H9 (cell line): ENCODE measurements at regions not wholly inside any gene's neighbourhood (a gene's known extent, or its start where the extent isn't known, plus 50 kb on each side); places are given as distances from the start of the nearest gene placed in this dataset.

Experiments used
- DNase-seq: peaks from one replicate; pipeline ENCODE4 v3.0.0-alpha.2; 2017
- H2AFZ ChIP-seq: one replicate; pipeline ENCODE4 v1.6.1; 2013; ENCODE audit warnings: mild to moderate bottlenecking, low read length, control low read depth, moderate library complexity
- H2AK5ac ChIP-seq: 2 replicates; pipeline ENCODE4 v1.6.1; 2013; ENCODE audit warnings: low read length, control low read depth, mixed read lengths; ENCODE audit not compliant: insufficient read length
- H2BK120ac ChIP-seq: one replicate; pipeline ENCODE4 v1.6.1; 2013; ENCODE audit warnings: low read depth, mild to moderate bottlenecking, low read length, control low read depth, inconsistent platforms; ENCODE audit not compliant: poor library complexity, severe bottlenecking
- H2BK12ac ChIP-seq: 2 replicates; pipeline ENCODE4 v1.6.1; 2013; ENCODE audit warnings: low read length, control low read depth, mixed read lengths, low read depth; ENCODE audit not compliant: insufficient read length
- H2BK15ac ChIP-seq: 2 replicates; pipeline ENCODE4 v1.6.1; 2013; ENCODE audit warnings: low read depth, low read length, control low read depth
- H2BK20ac ChIP-seq: one replicate; pipeline ENCODE4 v1.6.1; 2013; ENCODE audit warnings: low read depth, mild to moderate bottlenecking, low read length, control low read depth, inconsistent platforms; ENCODE audit not compliant: poor library complexity, severe bottlenecking
- H2BK5ac ChIP-seq: 2 replicates; pipeline ENCODE4 v1.6.1; 2013; ENCODE audit warnings: low read length, control low read depth, mixed read lengths; ENCODE audit not compliant: insufficient read length
- H3K14ac ChIP-seq: 2 replicates; pipeline ENCODE4 v1.6.1; 2013; ENCODE audit warnings: low read length, control low read depth; ENCODE audit not compliant: insufficient read depth
- H3K18ac ChIP-seq: 2 replicates; pipeline ENCODE4 v1.6.1; 2013; ENCODE audit warnings: low read depth, mild to moderate bottlenecking, mixed read lengths, low read length, control low read depth; ENCODE audit not compliant: insufficient read length
- H3K23ac ChIP-seq: 2 replicates; pipeline ENCODE4 v1.6.1; 2013; ENCODE audit warnings: low read length, control low read depth, mixed read lengths, low read depth; ENCODE audit not compliant: insufficient read length
- H3K23me2 ChIP-seq: 2 replicates; pipeline ENCODE4 v1.6.1; 2013; ENCODE audit warnings: low read depth, mild to moderate bottlenecking, mixed read lengths, low read length, control low read depth; ENCODE audit not compliant: insufficient read length, poor library complexity, severe bottlenecking
- H3K27ac ChIP-seq: 2 replicates; pipeline ENCODE4 v1.5.1; 2013; ENCODE audit warnings: low read length, control low read depth, mixed read lengths, low read depth; ENCODE audit not compliant: insufficient read length
- H3K27me3 ChIP-seq: 2 replicates; pipeline ENCODE4 v1.6.1; 2013; ENCODE audit warnings: low read length, control low read depth, inconsistent platforms; ENCODE audit not compliant: insufficient read depth
- H3K4ac ChIP-seq: 2 replicates; pipeline ENCODE4 v1.6.1; 2013; ENCODE audit warnings: low read depth, mild to moderate bottlenecking, control low read depth, inconsistent platforms, low read length, moderate library complexity
- H3K4me1 ChIP-seq: 2 replicates; pipeline ENCODE4 v1.6.1; 2013; ENCODE audit warnings: low read length, control low read depth, inconsistent platforms; ENCODE audit not compliant: insufficient read depth
- H3K4me2 ChIP-seq: 2 replicates; pipeline ENCODE4 v1.6.1; 2013; ENCODE audit warnings: low read length, control low read depth, mixed read lengths; ENCODE audit not compliant: insufficient read length, insufficient read depth
- H3K56ac ChIP-seq: 2 replicates; pipeline ENCODE4 v1.6.1; 2013; ENCODE audit warnings: low read depth, mild to moderate bottlenecking, mixed read lengths, low read length, control low read depth; ENCODE audit not compliant: insufficient read length
- H3K79me1 ChIP-seq: 2 replicates; pipeline ENCODE4 v1.6.1; 2013; ENCODE audit warnings: low read depth, mild to moderate bottlenecking, moderate library complexity, low read length, control low read depth, inconsistent platforms; ENCODE audit not compliant: insufficient read depth, poor library complexity, severe bottlenecking
- H3K79me2 ChIP-seq: 2 replicates; pipeline ENCODE4 v1.6.1; 2013; ENCODE audit warnings: low read length, control low read depth, inconsistent platforms; ENCODE audit not compliant: insufficient read depth
- H3K9ac ChIP-seq: 2 replicates; pipeline ENCODE4 v1.6.1; 2013; ENCODE audit warnings: low read length, control low read depth, mixed read lengths; ENCODE audit not compliant: insufficient read length; ENCODE audit errors: extremely low read depth
- H3K9me3 ChIP-seq: one replicate; pipeline ENCODE4 v1.6.1; 2013; ENCODE audit warnings: low read depth, low read length, inconsistent platforms; ENCODE audit not compliant: control insufficient read depth
- H3T11ph ChIP-seq: one replicate; pipeline ENCODE4 v1.6.1; 2013; ENCODE audit warnings: mild to moderate bottlenecking, low read length, control low read depth, inconsistent platforms
- H4K20me1 ChIP-seq: one replicate; pipeline ENCODE4 v1.6.1; 2013; ENCODE audit not compliant: control insufficient read depth, insufficient read length, insufficient read depth
- H4K5ac ChIP-seq: 2 replicates; pipeline ENCODE4 v1.6.1; 2013; ENCODE audit warnings: low read depth, mild to moderate bottlenecking, mixed read lengths, low read length, control low read depth; ENCODE audit not compliant: insufficient read length
- H4K8ac ChIP-seq: replicated peaks from 2 replicates; pipeline ENCODE4 v1.6.1; 2013; ENCODE audit warnings: low read length, control low read depth, mixed read lengths, low read depth; ENCODE audit not compliant: insufficient read length
- H4K91ac ChIP-seq: 2 replicates; pipeline ENCODE4 v1.6.1; 2013; ENCODE audit warnings: low read depth, mild to moderate bottlenecking, moderate library complexity, mixed read lengths, low read length, control low read depth; ENCODE audit not compliant: insufficient read length
- H3K27ac Mint-ChIP-seq, 3 experiments: 2 replicates in 2 of 3; 3 replicates in 1 of 3; pipeline ENCODE4 v1.8.0; 2020 to 2021; ENCODE audit warnings: mixed read lengths in 3 of 3, mild to moderate bottlenecking in 1 of 3, moderate library complexity in 1 of 3
- H3K27me3 Mint-ChIP-seq: 2 replicates; pipeline ENCODE4 v1.8.0; 2021; ENCODE audit warnings: low read depth, mild to moderate bottlenecking, moderate library complexity, mixed read lengths
- H3K36me3 Mint-ChIP-seq, 3 experiments: 2 replicates in 2 of 3; 3 replicates in 1 of 3; pipeline ENCODE4 v1.8.0; 2020 to 2021; ENCODE audit warnings: low read depth in 3 of 3, mixed read lengths in 3 of 3; ENCODE audit not compliant: insufficient read depth in 1 of 3
- H3K4me1 Mint-ChIP-seq, 2 experiments: 2 replicates each; pipeline ENCODE4 v1.8.0; 2020; ENCODE audit warnings: mixed read lengths in 2 of 2
- H3K4me3 Mint-ChIP-seq, 2 experiments: 2 replicates in 1 of 2; 3 replicates in 1 of 2; pipeline ENCODE4 v1.8.0; 2020 to 2021; ENCODE audit warnings: mild to moderate bottlenecking in 2 of 2, mixed read lengths in 2 of 2, moderate library complexity in 1 of 2
- H3K9me3 Mint-ChIP-seq, 2 experiments: 2 replicates in 1 of 2; 3 replicates in 1 of 2; pipeline ENCODE4 v1.8.0; 2020; ENCODE audit warnings: mild to moderate bottlenecking in 2 of 2, mixed read lengths in 2 of 2, moderate library complexity in 1 of 2
- WGBS: extraction: QIAGEN DNeasy Blood & Tissue Kit; methylation state at CpG from one replicate; pipeline ENCODE4 v1.1.7; 2013; ENCODE audit warnings: missing lambda C conversion rate, low lambda C conversion rate, mixed read lengths; ENCODE audit not compliant: insufficient read length; ENCODE audit errors: extremely low coverage; 5-methylcytosine and 5-hydroxymethylcytosine counted together
- TF ChIP-seq, protein P1 (sequence below): fragments of 200-600 bp; sonication (generic); conservative IDR thresholded peaks from 3 replicates; pipeline ENCODE4 v1.8.0; 2021; ENCODE audit warnings: antibody characterized with exemption, mild to moderate bottlenecking

DNA sequence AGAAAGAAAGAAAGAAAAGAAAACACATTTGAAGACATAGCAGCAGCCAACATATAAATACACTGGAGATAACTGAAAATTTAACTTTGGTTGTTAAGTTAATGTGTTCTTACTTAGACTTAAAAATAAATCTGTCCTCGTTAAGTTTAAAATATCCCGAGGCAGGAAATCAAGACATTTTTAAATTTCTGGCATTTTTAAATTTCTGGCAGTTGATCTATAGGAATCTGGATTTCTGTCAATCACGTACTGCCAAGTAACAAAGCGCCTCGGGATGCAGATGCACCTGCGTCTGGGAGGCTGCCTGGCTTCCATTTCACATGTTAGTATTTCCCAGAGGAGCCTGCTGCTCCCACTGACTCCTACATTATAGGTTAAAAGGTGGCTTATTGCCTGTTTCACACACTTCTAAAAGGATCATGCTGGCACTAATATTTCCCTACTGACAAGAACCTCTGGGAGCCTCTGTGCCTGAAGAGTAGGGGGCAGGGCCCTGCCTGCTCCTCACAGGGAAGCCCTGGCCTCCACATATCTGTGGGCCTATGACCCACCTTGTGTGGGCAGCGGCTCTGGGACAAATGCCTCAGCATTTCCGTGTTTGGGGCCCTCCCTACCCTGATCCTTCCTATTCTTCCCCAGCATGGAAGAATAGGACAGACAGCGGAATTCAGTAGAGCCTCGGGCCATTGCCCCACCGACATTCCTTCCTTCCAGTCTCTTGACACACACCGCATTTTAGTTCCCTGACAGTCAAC lies 62.8 kb upstream of the ATP12A start:
- no peak overlapping the region for H3K14ac ChIP-seq
- no peaks in the 10 kb centered on the region for H4K20me1 ChIP-seq

More for the DNA sequence above, 62.8 kb upstream of the ATP12A start:
- H2BK15ac ChIP-seq, result no peak overlapping the region
- H3K27me3 Mint-ChIP-seq, result peaks cover 2% of the 10 kb centered on the region
- no peak overlapping the region for H3K9ac ChIP-seq
- H3K18ac ChIP-seq, result no peak overlapping the region
- no peak overlapping the region for H2BK120ac ChIP-seq
- H3K23me2 ChIP-seq, result no peaks in the 10 kb centered on the region
- H3K4me3 Mint-ChIP-seq, result no peak overlapping the region
- no peak overlapping the region for H4K8ac ChIP-seq
- H3T11ph ChIP-seq, result no peak overlapping the region
- H3K79me1 ChIP-seq, result no peaks in the 10 kb centered on the region
- H3K27ac Mint-ChIP-seq, result no peak overlapping the region
- no peak overlapping the region for H2BK20ac ChIP-seq
- no peak overlapping the region for H4K5ac ChIP-seq
- H3K27ac ChIP-seq, result no peak overlapping the region
- no peaks in the 10 kb centered on the region for H3K4me1 ChIP-seq
- no peak overlapping the region for H3K4ac ChIP-seq
- H4K91ac ChIP-seq, result no peak overlapping the region
- H3K23ac ChIP-seq, result no peak overlapping the region
- H3K36me3 Mint-ChIP-seq, result no peaks in the 10 kb centered on the region
- H2BK5ac ChIP-seq, result no peak overlapping the region
- WGBS, result no CpG with 5 or more reads among the region's 12 CpGs
- TF ChIP-seq, protein P1, sequence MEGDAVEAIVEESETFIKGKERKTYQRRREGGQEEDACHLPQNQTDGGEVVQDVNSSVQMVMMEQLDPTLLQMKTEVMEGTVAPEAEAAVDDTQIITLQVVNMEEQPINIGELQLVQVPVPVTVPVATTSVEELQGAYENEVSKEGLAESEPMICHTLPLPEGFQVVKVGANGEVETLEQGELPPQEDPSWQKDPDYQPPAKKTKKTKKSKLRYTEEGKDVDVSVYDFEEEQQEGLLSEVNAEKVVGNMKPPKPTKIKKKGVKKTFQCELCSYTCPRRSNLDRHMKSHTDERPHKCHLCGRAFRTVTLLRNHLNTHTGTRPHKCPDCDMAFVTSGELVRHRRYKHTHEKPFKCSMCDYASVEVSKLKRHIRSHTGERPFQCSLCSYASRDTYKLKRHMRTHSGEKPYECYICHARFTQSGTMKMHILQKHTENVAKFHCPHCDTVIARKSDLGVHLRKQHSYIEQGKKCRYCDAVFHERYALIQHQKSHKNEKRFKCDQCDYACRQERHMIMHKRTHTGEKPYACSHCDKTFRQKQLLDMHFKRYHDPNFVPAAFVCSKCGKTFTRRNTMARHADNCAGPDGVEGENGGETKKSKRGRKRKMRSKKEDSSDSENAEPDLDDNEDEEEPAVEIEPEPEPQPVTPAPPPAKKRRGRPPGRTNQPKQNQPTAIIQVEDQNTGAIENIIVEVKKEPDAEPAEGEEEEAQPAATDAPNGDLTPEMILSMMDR, result no peak
- no peak overlapping the region for H2AFZ ChIP-seq
- peaks cover 18 to 21% of the 10 kb centered on the region in 2 experiments for H3K4me1 Mint-ChIP-seq
- no peak overlapping the region for H3K4me2 ChIP-seq
- H3K9me3 ChIP-seq, result no peaks in the 10 kb centered on the region
- H3K9me3 Mint-ChIP-seq, result no peaks in the 10 kb centered on the region
- no peaks in the 10 kb centered on the region for H3K27me3 ChIP-seq
- H2AK5ac ChIP-seq, result no peak overlapping the region
- H2BK12ac ChIP-seq, result no peak overlapping the region
- H3K56ac ChIP-seq, result no peak overlapping the region
- no peak for DNase-seq
- no peaks in the 10 kb centered on the region for H3K79me2 ChIP-seq
